PC-9 (cell line): ENCODE measurements at regions not wholly inside any gene's neighbourhood (a gene's known extent, or its start where the extent isn't known, plus 50 kb on each side); places are given as distances from the start of the nearest gene placed in this dataset.

Experiments used
- CTCF ChIP-seq: fragments of 200-600 bp; sonication (generic); conservative IDR thresholded peaks from 2 replicates; pipeline ENCODE4 v1.6.1; 2017; ENCODE audit warnings: mixed run types, antibody characterized with exemption, mild to moderate bottlenecking, moderate library complexity
- EZH2 ChIP-seq: fragments of 200-600 bp; sonication (generic); IDR thresholded peaks from 2 replicates; pipeline ENCODE4 v1.8.0; 2017; ENCODE audit warnings: antibody characterized with exemption, low read depth

GRCh38 chr4:164136180-164136616, 617.7 kb upstream of the SMIM31 start:
- TF ChIP-seq CTCF (no peak), EZH2 (no peak)
